IMR-90 (cell line): ENCODE measurements at regions not wholly inside any gene's neighbourhood (a gene's known extent, or its start where the extent isn't known, plus 50 kb on each side); places are given as distances from the start of the nearest gene placed in this dataset.

Experiments
- ATAC-seq: fragments of 200-7000 bp; cut with Tn5 transposase; 2 replicates; pipeline ENCODE4 v1.9.1; 2020; ENCODE audit warnings: low read depth, mild to moderate bottlenecking, moderate library complexity
- BruUV-seq: library from RNA; stranded (reverse); fragments of 400-500 nt; replicated peaks from 2 replicates; lab custom pipeline; 2021; lab: Mats Ljungman, UMichigan
- CTCF ChIA-PET: fragments of 300-600 bp; formaldehyde crosslinking; extraction: SDS; loops from one replicate; lab custom pipeline; 2021; ENCODE audit warnings: antibody characterized with exemption; lab: Yijun Ruan, JAX
- POLR2A ChIA-PET: fragments of 300-600 bp; sonication (Branson Sonifier 250); formaldehyde crosslinking; loops from one replicate; lab custom pipeline; 2022; ENCODE audit warnings: antibody characterized with exemption; ENCODE audit not compliant: unreplicated experiment; lab: Charles Lee
- DNase-seq: peaks from one replicate; pipeline ENCODE4 v3.0.0; 2013
- H2AFZ ChIP-seq: replicated peaks from 2 replicates; pipeline ENCODE3; 2013; ENCODE audit warnings: low read length, mild to moderate bottlenecking; ENCODE audit not compliant: poor library complexity
- H2AK5ac ChIP-seq: 2 replicates; pipeline ENCODE4 v1.6.1; 2013; ENCODE audit warnings: low read depth, low read length, inconsistent platforms
- H2AK9ac ChIP-seq: replicated peaks from 2 replicates; pipeline ENCODE3; 2013; ENCODE audit warnings: mild to moderate bottlenecking, low read depth, low read length, moderate library complexity; ENCODE audit not compliant: poor library complexity
- H2BK120ac ChIP-seq: 2 replicates; pipeline ENCODE4 v1.6.1; 2013; ENCODE audit warnings: low read depth, low read length, inconsistent platforms
- H2BK15ac ChIP-seq: 3 replicates; pipeline ENCODE4 v1.6.1; 2013; ENCODE audit warnings: low read depth, low read length, inconsistent platforms
- H2BK20ac ChIP-seq: 2 replicates; pipeline ENCODE4 v1.6.1; 2013; ENCODE audit warnings: low read depth, mild to moderate bottlenecking, inconsistent platforms, low read length, moderate library complexity
- H2BK5ac ChIP-seq: 2 replicates; pipeline ENCODE4 v1.6.1; 2013; ENCODE audit warnings: mild to moderate bottlenecking, low read depth, low read length, inconsistent platforms; ENCODE audit not compliant: poor library complexity, severe bottlenecking
- H3K14ac ChIP-seq: replicated peaks from 2 replicates; pipeline ENCODE4 v1.6.1; 2013; ENCODE audit warnings: low read depth, low read length, inconsistent platforms
- H3K18ac ChIP-seq: 2 replicates; pipeline ENCODE4 v1.6.1; 2013; ENCODE audit warnings: low read depth, low read length, control low read depth
- H3K23ac ChIP-seq: 2 replicates; pipeline ENCODE4 v1.6.1; 2013; ENCODE audit warnings: low read depth, low read length, inconsistent platforms
- H3K27ac ChIP-seq: 2 replicates; pipeline ENCODE4 v1.5.1; 2013; ENCODE audit warnings: mild to moderate bottlenecking, control low read depth, low read length; ENCODE audit not compliant: insufficient read depth
- H3K27me3 ChIP-seq: 2 replicates; pipeline ENCODE4 v1.6.1; 2013; ENCODE audit warnings: low read length; ENCODE audit not compliant: control insufficient read depth, insufficient read depth
- H3K36me3 ChIP-seq: 2 replicates; pipeline ENCODE4 v1.6.1; 2013; ENCODE audit warnings: low read length, mixed read lengths; ENCODE audit not compliant: control insufficient read depth, insufficient read depth
- H3K4ac ChIP-seq: 2 replicates; pipeline ENCODE4 v1.6.1; 2013; ENCODE audit warnings: low read depth, low read length, inconsistent platforms
- H3K4me1 ChIP-seq: 2 replicates; pipeline ENCODE4 v1.6.1; 2013; ENCODE audit warnings: low read length, mixed read lengths; ENCODE audit not compliant: control insufficient read depth, insufficient read depth
- H3K4me2 ChIP-seq: 2 replicates; pipeline ENCODE4 v1.6.1; 2013; ENCODE audit warnings: low read depth, mild to moderate bottlenecking, control low read depth, low read length, moderate library complexity
- H3K4me3 ChIP-seq: 2 replicates; pipeline ENCODE4 v1.5.1; 2013; ENCODE audit warnings: low read depth, mild to moderate bottlenecking, control low read depth, low read length, moderate library complexity; ENCODE audit not compliant: insufficient read depth
- H3K56ac ChIP-seq: 2 replicates; pipeline ENCODE4 v1.6.1; 2013; ENCODE audit warnings: low read length, inconsistent platforms; ENCODE audit not compliant: insufficient read depth; ENCODE audit errors: extremely low read depth
- H3K79me1 ChIP-seq, 2 experiments: 2 replicates each; pipeline ENCODE4 v1.6.1; 2013; ENCODE audit warnings: low read length in 2 of 2, inconsistent platforms in 1 of 2, low read depth in 1 of 2
- H3K9ac ChIP-seq: 2 replicates; pipeline ENCODE4 v1.6.1; 2013; ENCODE audit warnings: low read depth, low read length, control low read depth
- H3K9me1 ChIP-seq: 2 replicates; pipeline ENCODE4 v1.6.1; 2013; ENCODE audit warnings: low read length, inconsistent platforms; ENCODE audit not compliant: insufficient read depth
- H3K9me3 ChIP-seq: 2 replicates; pipeline ENCODE4 v1.6.1; 2013; ENCODE audit warnings: low read length; ENCODE audit not compliant: control insufficient read depth, insufficient read depth
- H4K20me1 ChIP-seq: 2 replicates; pipeline ENCODE4 v1.6.1; 2013; ENCODE audit warnings: low read length, inconsistent platforms; ENCODE audit not compliant: insufficient read depth
- H4K5ac ChIP-seq: 2 replicates; pipeline ENCODE4 v1.6.1; 2013; ENCODE audit warnings: mild to moderate bottlenecking, low read depth, low read length, control low read depth
- H4K8ac ChIP-seq, 2 experiments: 2 replicates each; pipeline ENCODE4 v1.6.1; 2013; ENCODE audit warnings: low read depth in 2 of 2, low read length in 2 of 2, control low read depth in 1 of 2, inconsistent platforms in 1 of 2
- H4K91ac ChIP-seq: 2 replicates; pipeline ENCODE4 v1.6.1; 2013; ENCODE audit warnings: low read depth, low read length, inconsistent platforms; ENCODE audit not compliant: insufficient read depth
- BHLHE40 ChIP-seq: fragments of 150-350 bp; IDR thresholded peaks from 2 replicates; pipeline ENCODE4 v1.6.1; 2016; ENCODE audit warnings: mild to moderate bottlenecking, low read depth, low read length
- CEBPB ChIP-seq: IDR thresholded peaks from 2 replicates; pipeline ENCODE4 v1.6.1; 2012; ENCODE audit warnings: low read depth, low read length, improper control_type of control experiment
- CTCF ChIP-seq: conservative IDR thresholded peaks from 2 replicates; pipeline ENCODE4 v1.5.1; 2012; ENCODE audit warnings: mild to moderate bottlenecking, low read depth, low read length, improper control_type of control experiment
- ELK1 ChIP-seq: fragments of 150-350 bp; IDR thresholded peaks from 2 replicates; pipeline ENCODE4 v1.6.1; 2016; ENCODE audit warnings: low read depth, mild to moderate bottlenecking, low read length, moderate library complexity, borderline replicate concordance
- MAZ ChIP-seq: IDR thresholded peaks from 2 replicates; pipeline ENCODE4 v1.6.1; 2012; ENCODE audit warnings: low read depth, mild to moderate bottlenecking, low read length, improper control_type of control experiment, moderate library complexity, borderline replicate concordance
- SMC3 ChIP-seq: fragments of 150-350 bp; IDR thresholded peaks from 2 replicates; pipeline ENCODE4 v1.6.1; 2016; ENCODE audit warnings: low read depth, mild to moderate bottlenecking, antibody characterized with exemption, low read length, moderate library complexity
- USF2 ChIP-seq: fragments of 150-350 bp; IDR thresholded peaks from 2 replicates; pipeline ENCODE4 v1.6.1; 2017; ENCODE audit warnings: mild to moderate bottlenecking, antibody characterized with exemption, low read length, low read depth
- WGBS, 2 experiments: methylation state at CpG; one replicate each; pipeline versions ENCODE4 v1.1.5 to v1.1.7; 2013; ENCODE audit warnings: missing lambda C conversion rate in 2 of 2; ENCODE audit not compliant: insufficient read length in 1 of 2; ENCODE audit errors: extremely low coverage in 2 of 2; 5-methylcytosine and 5-hydroxymethylcytosine counted together
- dilution Hi-C: fragments of 300-500 bp; cut with HindIII; formaldehyde crosslinking; loops from one replicate; pipeline ENCODE4 v1.14.3; 2018; ENCODE audit warnings: low sequenced_read_pairs; ENCODE audit not compliant: unreplicated experiment
- in situ Hi-C: fragments of 300-500 bp; cut with MboI; formaldehyde crosslinking; loops from 3 replicates; pipeline ENCODE4 v1.14.3; 2019; ENCODE audit warnings: low sequenced_read_pairs, inconsistent platforms, mixed read lengths
- intact Hi-C: fragments of 100-400 bp; cut with micrococcal nuclease; formaldehyde crosslinking; loops from 2 replicates; pipeline ENCODE4 v1.10.0; 2022

GRCh38 chr2:104028061-104028460 is 825.9 kb upstream of the POU3F3 start:
- H4K8ac ChIP-seq, result no peak overlapping the region
- no peak overlapping the region for H3K23ac ChIP-seq
- no peaks in the 10 kb centered on the region for H3K36me3 ChIP-seq
- no peaks in the 10 kb centered on the region for H4K20me1 ChIP-seq
- no peak overlapping the region for H2BK20ac ChIP-seq
- DNase-seq, result no peak
- no peak for TF ChIP-seq CEBPB
- no peak for TF ChIP-seq BHLHE40
- no peak for TF ChIP-seq SMC3
- TF ChIP-seq MAZ, result no peak
- no peak for TF ChIP-seq CTCF
- TF ChIP-seq USF2, result no peak
- TF ChIP-seq ELK1, result no peak
- no TSS peak for BruUV-seq
- no peaks in the 10 kb centered on the region for H3K9me1 ChIP-seq
- no peak overlapping the region for H2BK15ac ChIP-seq
- no peak overlapping the region for H2BK120ac ChIP-seq
- ATAC-seq, result no peak
- intact Hi-C loops (no loop called here), in situ Hi-C loops (no loop called here), dilution Hi-C loops (no loop called here)
- ChIA-PET CTCF (interaction anchor here (0.6 kb wide), 1 partner anchor 190 kb away, joined by 3 read pairs; no protein-coding TSS in a partner anchor), POLR2A (no interaction called here)
- H3K14ac ChIP-seq, result no peak overlapping the region
- no peak overlapping the region for H3K9ac ChIP-seq
- H2AFZ ChIP-seq, result no peak overlapping the region
- H3K4me1 ChIP-seq, result no peaks in the 10 kb centered on the region
- H2BK5ac ChIP-seq, result no peak overlapping the region
- no peak overlapping the region for H2AK9ac ChIP-seq
- H2AK5ac ChIP-seq, result no peak overlapping the region
- no peak overlapping the region for H4K91ac ChIP-seq
- no peaks in the 10 kb centered on the region for H3K79me1 ChIP-seq
- no peak overlapping the region for H3K4me2 ChIP-seq
- no peaks in the 10 kb centered on the region for H3K27me3 ChIP-seq
- H3K4ac ChIP-seq, result no peak overlapping the region
- H3K18ac ChIP-seq, result no peak overlapping the region
- H3K4me3 ChIP-seq, result no peak overlapping the region
- no peak overlapping the region for H4K5ac ChIP-seq
- H3K27ac ChIP-seq, result no peak overlapping the region
- H3K9me3 ChIP-seq, result peaks cover 12% of the 10 kb centered on the region
- no peak overlapping the region for H3K56ac ChIP-seq
- 40% methylated on average over 1 of the region's 4 CpGs; no CpG with 5 or more reads in 1 of the 2 experiments for WGBS, 2 experiments
